ENCODE measurements at regions not wholly inside any gene's neighbourhood (a gene's known extent, or its start where the extent isn't known, plus 50 kb on each side); places are given as distances from the start of the nearest gene placed in this dataset.
"Not testable (repeated sequence)": the region's sequence is repeated elsewhere in the genome, so short reads cannot be mapped to it uniquely, and the experiment has no call there.

DNA sequence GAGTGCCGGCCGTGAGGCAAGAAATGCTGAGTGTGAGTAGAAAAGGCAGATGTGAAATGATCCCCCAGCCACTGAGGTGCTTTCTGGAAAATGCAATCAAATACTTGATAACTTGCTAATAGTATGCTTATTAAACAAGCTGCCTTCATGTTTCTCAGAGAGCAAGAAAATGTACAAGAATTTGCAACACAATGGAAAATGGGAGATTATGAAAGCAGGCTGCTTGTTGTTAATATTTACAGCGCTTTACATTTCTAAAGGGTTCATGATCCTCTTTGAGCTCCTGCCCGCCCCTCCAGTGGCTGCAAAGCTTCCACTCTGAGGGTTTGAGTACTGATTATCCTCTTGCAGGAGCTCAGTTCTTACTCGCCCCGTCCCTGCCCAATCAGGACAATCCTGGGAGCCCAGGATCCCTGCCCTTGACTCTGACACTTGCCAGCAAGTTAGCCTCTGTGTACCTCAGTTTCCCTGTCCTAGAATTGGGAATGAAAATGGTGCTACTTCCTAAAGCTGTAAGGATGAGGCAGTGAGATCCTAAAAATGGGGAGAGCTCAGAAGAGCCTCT lies 645.1 kb downstream of the TBC1D22A start:
- H3K4me3 ChIP-seq (ENCODE audit: low read length), result no peak overlapping the region
- TF ChIP-seq, protein P1, sequence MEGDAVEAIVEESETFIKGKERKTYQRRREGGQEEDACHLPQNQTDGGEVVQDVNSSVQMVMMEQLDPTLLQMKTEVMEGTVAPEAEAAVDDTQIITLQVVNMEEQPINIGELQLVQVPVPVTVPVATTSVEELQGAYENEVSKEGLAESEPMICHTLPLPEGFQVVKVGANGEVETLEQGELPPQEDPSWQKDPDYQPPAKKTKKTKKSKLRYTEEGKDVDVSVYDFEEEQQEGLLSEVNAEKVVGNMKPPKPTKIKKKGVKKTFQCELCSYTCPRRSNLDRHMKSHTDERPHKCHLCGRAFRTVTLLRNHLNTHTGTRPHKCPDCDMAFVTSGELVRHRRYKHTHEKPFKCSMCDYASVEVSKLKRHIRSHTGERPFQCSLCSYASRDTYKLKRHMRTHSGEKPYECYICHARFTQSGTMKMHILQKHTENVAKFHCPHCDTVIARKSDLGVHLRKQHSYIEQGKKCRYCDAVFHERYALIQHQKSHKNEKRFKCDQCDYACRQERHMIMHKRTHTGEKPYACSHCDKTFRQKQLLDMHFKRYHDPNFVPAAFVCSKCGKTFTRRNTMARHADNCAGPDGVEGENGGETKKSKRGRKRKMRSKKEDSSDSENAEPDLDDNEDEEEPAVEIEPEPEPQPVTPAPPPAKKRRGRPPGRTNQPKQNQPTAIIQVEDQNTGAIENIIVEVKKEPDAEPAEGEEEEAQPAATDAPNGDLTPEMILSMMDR (IDR thresholded peaks at IDR 0.05), result no peak
- no peaks in the 10 kb centered on the region for H3K36me3 ChIP-seq (ENCODE audit: control insufficient read depth, insufficient read depth, low read length)
- H3K27ac ChIP-seq (ENCODE audit: low read length), result no peak overlapping the region
- no peaks in the 10 kb centered on the region for H3K9me3 ChIP-seq (ENCODE audit: control insufficient read depth, insufficient read depth, low read length)
- no peaks in the 10 kb centered on the region for H3K4me1 Mint-ChIP-seq
- no peaks in the 10 kb centered on the region for H3K4me1 ChIP-seq (ENCODE audit: control insufficient read depth, insufficient read depth, low read length)
- intact Hi-C loops (cut with micrococcal nuclease), result no loop called here
- H3K4me3 Mint-ChIP-seq, result no peak overlapping the region
- DNase-seq (no peak), ATAC-seq (no peak)
- no peak overlapping the region for H3K27ac Mint-ChIP-seq
- 75% methylated on average over 6 of the region's 6 CpGs for WGBS (ENCODE audit: insufficient coverage)
- no peaks in the 10 kb centered on the region for H3K27me3 ChIP-seq (ENCODE audit: control insufficient read depth, insufficient read depth, low read length)
- H3K9me3 Mint-ChIP-seq, result no peaks in the 10 kb centered on the region
- H3K36me3 Mint-ChIP-seq, result no peaks in the 10 kb centered on the region
- peaks cover 13 to 30% of the 10 kb centered on the region in 2 donors for H3K27me3 Mint-ChIP-seq (ENCODE audit: low read depth in 2 of 2)

DNA sequence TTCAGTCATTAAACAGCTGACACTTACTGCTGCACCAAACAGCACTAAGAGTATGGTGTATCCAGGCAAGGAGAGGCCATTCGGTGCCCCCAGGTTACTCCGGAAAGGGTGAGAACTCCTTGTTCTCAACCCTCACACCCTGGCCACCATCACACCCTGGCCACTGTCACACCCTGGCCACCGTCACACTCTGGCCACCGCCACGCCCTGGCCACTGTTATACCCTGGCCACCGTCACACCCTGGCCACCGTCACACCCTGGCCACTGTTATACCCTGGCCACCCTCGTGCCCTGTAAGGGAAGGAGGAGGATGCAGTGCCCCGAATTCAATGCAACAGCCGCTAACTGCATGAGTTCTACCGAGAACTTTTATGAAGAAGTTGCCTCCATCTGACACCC lies 644.4 kb downstream of the TBC1D22A start:
- TF ChIP-seq, protein P1 (IDR thresholded peaks at IDR 0.05), result no peak
- Mint-ChIP-seq H3K27ac (no peak overlapping the region), H3K27me3 (ENCODE audit: low read depth in 2 of 2) (peaks cover 13 to 29% of the 10 kb centered on the region in 2 donors), H3K36me3 (no peaks in the 10 kb centered on the region), H3K4me3 (no peak overlapping the region), H3K9me3 (no peaks in the 10 kb centered on the region), H3K4me1 (peaks cover 0 to 2% of the 10 kb centered on the region in 2 donors)
- Histone ChIP-seq H3K27ac (ENCODE audit: low read length) (no peak overlapping the region), H3K4me1 (ENCODE audit: control insufficient read depth, insufficient read depth, low read length) (no peaks in the 10 kb centered on the region), H3K4me3 (ENCODE audit: low read length) (no peak overlapping the region), H3K9me3 (ENCODE audit: control insufficient read depth, insufficient read depth, low read length) (no peaks in the 10 kb centered on the region), H3K27me3 (ENCODE audit: control insufficient read depth, insufficient read depth, low read length) (no peaks in the 10 kb centered on the region), H3K36me3 (ENCODE audit: control insufficient read depth, insufficient read depth, low read length) (no peaks in the 10 kb centered on the region)
- intact Hi-C loops (cut with micrococcal nuclease), result no loop called here
- ATAC-seq (no peak), DNase-seq (no peak)
- WGBS (ENCODE audit: insufficient coverage), result 81% methylated on average over 11 of the region's 11 CpGs

DNA sequence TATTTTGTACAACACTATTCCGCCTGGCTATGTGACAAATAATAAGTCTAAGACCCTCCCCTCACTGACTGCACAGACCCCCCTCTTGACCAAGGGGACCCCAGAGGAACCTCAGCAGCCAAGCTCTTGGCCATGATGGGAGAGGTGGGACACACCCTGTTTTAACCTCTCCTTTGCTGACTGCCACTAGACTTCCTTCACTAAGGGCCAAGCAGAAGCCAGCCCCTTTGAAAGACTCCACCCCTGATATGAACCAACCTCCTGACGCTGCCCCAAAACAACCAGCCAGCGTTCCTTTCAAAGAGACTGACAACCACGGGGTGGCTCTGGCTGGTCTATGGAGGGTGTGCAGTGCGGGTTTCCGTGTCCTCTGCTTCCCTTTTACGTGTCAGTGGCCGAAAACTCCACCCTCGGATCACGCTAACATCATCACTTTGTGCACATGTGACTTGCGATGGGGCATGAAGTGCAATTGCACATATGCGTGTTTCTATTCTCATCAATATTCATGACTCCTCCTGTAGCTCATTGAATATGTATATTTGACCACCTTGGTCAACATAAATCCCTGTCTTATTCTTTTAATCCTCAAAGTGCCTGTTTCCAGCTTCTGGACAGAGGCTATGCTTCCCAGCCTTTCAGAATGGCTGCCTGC lies 643.9 kb downstream of the TBC1D22A start:
- no peaks in the 10 kb centered on the region for H3K27me3 ChIP-seq (ENCODE audit: control insufficient read depth, insufficient read depth, low read length)
- Mint-ChIP-seq H3K4me1 (peaks cover 0 to 4% of the 10 kb centered on the region in 2 donors), H3K36me3 (no peaks in the 10 kb centered on the region), H3K27me3 (ENCODE audit: low read depth in 2 of 2) (peaks cover 13 to 23% of the 10 kb centered on the region in 2 donors), H3K9me3 (no peaks in the 10 kb centered on the region), H3K27ac (no peak overlapping the region), H3K4me3 (no peak overlapping the region)
- no peak for DNase-seq
- intact Hi-C loops (cut with micrococcal nuclease), result no loop called here
- no peak for ATAC-seq
- no peaks in the 10 kb centered on the region for H3K9me3 ChIP-seq (ENCODE audit: control insufficient read depth, insufficient read depth, low read length)
- no peaks in the 10 kb centered on the region for H3K4me1 ChIP-seq (ENCODE audit: control insufficient read depth, insufficient read depth, low read length)
- H3K27ac ChIP-seq (ENCODE audit: low read length), result no peak overlapping the region
- TF ChIP-seq, protein P1 (IDR thresholded peaks at IDR 0.05), result no peak
- H3K4me3 ChIP-seq (ENCODE audit: low read length), result no peak overlapping the region
- WGBS (ENCODE audit: insufficient coverage), result 92% methylated on average over 12 of the region's 12 CpGs
- H3K36me3 ChIP-seq (ENCODE audit: control insufficient read depth, insufficient read depth, low read length), result no peaks in the 10 kb centered on the region

DNA sequence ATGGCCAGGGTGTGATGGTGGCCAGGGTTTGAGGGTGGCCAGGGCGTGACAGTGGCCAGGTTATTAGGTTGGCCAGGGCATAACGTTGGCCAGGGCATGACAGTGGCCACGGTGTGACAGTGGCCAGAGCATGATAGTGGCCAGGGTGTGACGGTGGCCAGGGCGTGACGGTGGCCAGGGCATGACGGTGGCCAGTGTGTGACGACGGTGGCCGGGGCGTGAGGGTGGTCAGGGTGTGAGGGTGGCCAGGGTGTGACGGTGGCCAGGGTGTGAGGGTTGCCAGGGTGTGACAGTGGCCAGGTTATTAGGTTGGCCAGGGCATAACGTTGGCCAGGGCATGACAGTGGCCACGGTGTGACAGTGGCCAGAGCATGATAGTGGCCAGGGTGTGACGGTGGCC lies 642.8 kb downstream of the TBC1D22A start:
- H3K9me3 Mint-ChIP-seq; H3K4me3 Mint-ChIP-seq; H3K9me3 ChIP-seq (ENCODE audit: control insufficient read depth, insufficient read depth, low read length): not testable (repeated sequence)

More for the DNA sequence above, 642.8 kb downstream of the TBC1D22A start:
- H3K4me3 ChIP-seq (ENCODE audit: low read length); H3K27me3 ChIP-seq (ENCODE audit: control insufficient read depth, insufficient read depth, low read length); H3K27ac ChIP-seq (ENCODE audit: low read length); ATAC-seq; H3K27ac Mint-ChIP-seq; H3K4me1 ChIP-seq (ENCODE audit: control insufficient read depth, insufficient read depth, low read length); DNase-seq; H3K36me3 ChIP-seq (ENCODE audit: control insufficient read depth, insufficient read depth, low read length); H3K36me3 Mint-ChIP-seq; H3K4me1 Mint-ChIP-seq; intact Hi-C loops (cut with micrococcal nuclease): not testable (repeated sequence)
- peaks cover 7 to 12% of the 10 kb centered on the region in 2 donors for H3K27me3 Mint-ChIP-seq (ENCODE audit: low read depth in 2 of 2)
- 72% methylated on average over 14 of the region's 15 CpGs for WGBS (ENCODE audit: insufficient coverage)
